Muscle of arm (tissue), 1 donor: ENCODE measurements at regions not wholly inside any gene's neighbourhood (a gene's known extent, or its start where the extent isn't known, plus 50 kb on each side); places are given as distances from the start of the nearest gene placed in this dataset.

Experiments used
- DNase-seq: peaks from one replicate; pipeline ENCODE4 v3.0.0-alpha.2; 2013

- DNase-seq, result no peak
These were observed 353.5 kb downstream of the FBXO8 start for GRCh38 chr4:173929921-173930320.

GRCh38 chr4:173924561-173924960, 358.9 kb downstream of the FBXO8 start:
- no peak for DNase-seq

- no peak for DNase-seq
These were observed 363.6 kb downstream of the FBXO8 start for GRCh38 chr4:173919861-173920260.

- DNase-seq, result no peak
These were observed 364.3 kb downstream of the FBXO8 start for GRCh38 chr4:173919196-173919595.

DNA sequence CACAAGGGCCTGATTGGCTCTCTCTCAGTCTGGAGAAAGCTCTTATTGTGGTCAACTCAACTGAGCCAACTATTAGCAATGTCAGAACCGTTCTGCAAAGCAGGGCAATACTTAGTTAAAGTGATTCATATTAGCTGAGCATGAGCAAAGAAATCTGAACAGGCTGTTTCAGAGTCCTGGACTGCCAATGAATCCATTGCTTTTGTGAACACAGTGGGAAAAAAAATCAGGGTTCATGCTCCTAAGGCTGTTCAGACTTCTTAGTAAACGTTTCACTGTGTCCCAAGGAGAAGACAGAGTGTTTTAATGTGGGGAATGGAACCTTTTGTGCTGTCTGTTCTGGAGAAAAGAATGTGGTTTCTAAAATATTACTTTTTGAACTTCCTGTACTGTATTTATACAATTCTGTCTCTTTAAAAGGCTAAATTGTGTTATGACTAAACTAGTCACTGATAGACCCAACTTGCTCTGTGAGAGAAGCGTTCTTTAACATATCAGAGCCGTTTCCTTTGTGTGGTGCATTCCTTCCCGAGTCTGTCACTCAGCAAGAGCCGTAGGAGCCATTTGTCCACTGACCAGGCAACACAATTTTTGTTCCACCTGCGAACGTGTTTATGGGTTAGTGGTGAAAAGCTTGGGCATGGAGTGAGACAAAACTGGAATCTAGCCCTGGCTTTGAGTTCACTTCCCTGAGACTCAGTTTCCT, 366.1 kb downstream of the FBXO8 start:
- no peak for DNase-seq

DNA sequence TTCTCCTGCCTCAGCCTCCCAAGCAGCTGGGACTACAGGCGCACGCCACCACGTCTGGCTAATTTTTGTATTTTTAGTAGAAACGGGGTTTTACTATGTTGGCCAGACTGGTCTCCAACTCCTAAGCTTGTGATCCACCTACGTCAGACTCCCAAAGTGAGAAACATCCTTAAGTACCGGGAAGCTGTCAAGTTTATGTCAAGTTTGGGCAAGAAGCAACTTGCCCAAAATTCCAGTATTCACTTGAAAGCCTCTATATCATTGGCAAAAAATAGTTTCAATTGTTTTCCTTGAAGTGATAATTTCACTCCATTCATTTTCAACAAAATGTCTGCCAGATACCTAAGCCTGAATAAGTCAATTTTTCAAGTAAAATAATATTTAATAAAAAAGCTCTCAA, 370.0 kb downstream of the FBXO8 start:
- no peak for DNase-seq

DNA sequence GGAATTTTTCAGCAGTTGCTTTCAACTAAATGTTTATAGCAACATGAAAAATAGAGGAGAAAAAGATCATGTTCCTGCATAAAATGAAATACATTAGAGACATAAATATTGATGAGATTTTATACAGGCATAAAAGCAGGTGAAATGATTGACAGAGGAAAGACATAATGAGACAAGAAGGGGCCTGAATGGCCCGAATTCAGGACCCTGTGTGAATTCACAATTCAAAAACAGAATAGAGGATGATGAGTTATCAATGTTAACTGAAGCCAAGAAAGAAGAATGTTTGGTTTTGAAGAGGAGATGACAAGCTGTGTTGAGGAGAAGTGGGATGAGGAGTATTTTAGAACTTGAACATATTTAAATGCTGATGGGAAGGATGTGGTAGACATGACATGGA, 371.1 kb downstream of the FBXO8 start:
- no peak for DNase-seq

DNA sequence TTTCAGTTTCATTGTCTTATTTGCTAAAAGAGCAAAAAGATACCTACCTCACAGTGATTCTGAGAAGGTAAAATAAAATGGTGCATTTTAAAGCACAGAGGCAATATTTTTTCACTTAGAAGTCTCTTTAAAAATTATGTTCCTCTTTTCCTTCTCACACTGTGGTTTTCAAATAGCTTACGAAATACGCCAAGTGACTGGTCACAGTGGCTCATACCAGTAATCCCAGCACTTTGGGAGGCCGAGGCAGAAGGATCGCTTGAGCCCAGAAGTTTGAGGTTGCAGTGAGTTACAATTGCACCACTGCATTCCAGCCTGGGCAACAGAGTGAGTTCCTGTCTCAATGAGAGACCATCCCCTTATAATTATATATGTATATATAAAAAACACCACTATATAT, 372.6 kb downstream of the FBXO8 start:
- DNase-seq, result no peak

GRCh38 chr4:173909294-173909693, 374.2 kb downstream of the FBXO8 start:
- DNase-seq, result no peak

DNA sequence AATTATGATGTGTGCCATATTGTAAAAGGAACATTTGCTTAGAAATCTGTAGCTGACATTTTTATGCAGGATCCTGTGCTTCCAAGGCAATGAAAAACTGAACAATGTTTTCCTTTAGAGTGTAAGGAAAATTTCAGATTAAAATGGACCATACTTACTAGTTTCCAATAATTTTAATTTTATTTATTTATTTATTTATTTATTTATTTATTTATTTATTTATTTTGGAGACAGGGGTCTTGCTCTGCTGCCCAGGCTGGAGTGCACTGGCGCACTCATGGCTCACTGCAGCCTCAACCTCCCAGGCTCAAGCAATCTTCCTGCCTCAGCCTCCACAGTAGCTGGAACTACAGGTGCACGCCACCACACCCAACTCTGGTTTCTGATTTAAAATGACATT, 369.8 kb upstream of the HAND2 start:
- DNase-seq, result no peak

- no peak for DNase-seq
These were observed 361.0 kb upstream of the HAND2 start for GRCh38 chr4:173891072-173891471.

- no peak for DNase-seq
These were observed 353.8 kb upstream of the HAND2 start for GRCh38 chr4:173883821-173884220.

GRCh38 chr4:173880897-173881296, 350.9 kb upstream of the HAND2 start:
- DNase-seq, result no peak

DNA sequence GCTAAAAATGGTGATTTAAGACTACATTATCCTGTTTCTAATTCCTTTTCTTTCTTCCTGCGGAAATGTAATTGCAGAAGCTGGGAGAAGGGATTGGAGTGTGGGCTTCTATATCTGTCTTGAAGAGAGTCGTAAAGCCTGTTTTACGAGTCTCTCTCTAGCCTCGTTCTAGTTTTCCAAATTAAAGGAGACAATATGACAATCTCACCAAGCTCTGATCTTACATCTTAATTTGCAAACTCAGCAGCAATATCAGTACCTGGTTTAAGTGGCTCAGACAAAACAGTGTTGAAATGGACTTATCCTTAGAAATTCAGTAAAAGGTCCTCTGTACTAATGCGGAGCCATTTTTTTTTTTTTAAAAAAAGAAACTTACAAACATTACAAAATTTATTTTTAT, 349.5 kb upstream of the HAND2 start:
- no peak for DNase-seq

- DNase-seq, result no peak
These were observed 348.7 kb upstream of the HAND2 start for GRCh38 chr4:173878701-173879100.

DNA sequence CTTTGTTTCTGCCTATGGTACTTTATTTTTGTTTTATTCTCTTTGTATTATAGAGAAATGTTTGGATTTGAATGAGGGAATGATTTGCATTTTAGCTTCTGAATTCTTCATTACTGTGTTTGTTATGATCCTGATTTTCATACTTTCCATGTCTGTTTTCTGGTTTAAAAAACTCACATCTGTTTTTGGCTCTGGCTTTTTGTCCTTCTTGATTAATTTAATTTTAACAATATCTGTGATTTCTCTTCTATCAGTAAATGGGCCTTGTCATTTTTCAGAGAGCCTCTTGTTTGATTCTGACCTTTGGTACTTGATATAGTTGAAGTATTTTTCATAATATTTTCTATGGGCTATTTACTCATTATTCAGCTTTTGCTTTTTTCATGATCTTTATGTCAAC, 341.6 kb upstream of the HAND2 start:
- DNase-seq, result no peak

DNA sequence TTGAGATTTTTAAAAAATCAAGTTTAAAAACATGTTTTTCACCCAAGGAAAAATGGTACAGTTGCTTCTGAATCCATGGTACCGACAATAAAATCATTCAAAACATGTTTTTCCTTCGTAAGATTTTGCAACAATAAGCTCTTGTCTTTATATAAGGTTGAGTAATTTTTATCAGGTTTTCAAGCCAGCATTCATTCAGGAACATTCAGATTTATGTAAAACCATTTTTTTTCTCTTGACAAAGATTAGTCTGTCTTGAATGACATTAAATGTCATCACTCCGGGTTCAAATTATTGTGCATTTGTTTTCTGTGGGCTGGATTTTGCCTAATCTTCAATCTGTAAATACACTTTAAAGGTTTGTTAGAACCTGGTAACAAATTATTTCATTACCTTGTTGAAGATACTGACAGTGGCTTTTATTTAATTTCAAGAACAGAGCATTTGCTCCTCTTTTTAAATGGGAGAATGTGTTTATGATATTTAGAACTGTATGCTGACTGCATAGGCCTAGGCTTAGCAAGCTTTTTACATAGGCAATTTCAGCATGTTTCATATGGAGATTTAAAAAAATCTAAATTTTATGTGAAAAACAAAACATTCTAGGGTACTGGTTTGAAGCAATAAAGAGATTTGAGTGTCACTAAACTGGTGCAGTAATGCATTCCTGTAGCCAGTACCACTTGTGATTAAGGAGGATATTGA, 336.4 kb upstream of the HAND2 start:
- no peak for DNase-seq

- DNase-seq, result no peak
These were observed 332.7 kb upstream of the HAND2 start for GRCh38 chr4:173862754-173863153.

DNA sequence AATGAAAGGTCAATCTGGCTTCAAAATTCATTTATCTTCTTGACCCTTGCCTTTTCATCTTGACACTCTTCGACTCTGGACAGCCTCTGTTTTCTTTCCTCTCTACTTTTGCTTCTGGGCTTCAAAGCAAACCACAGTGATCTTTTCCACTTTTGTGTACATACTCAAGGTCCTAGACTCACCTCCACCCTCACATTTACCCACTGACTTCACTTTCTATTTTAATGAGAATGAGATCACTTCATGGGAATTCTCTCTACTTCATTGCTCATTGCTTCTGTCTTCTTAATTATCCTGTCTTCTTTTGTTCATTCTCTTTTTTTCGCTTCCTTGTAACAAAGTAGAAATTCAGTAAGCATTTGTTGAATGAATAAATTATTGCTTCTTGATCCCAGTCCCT, 330.1 kb upstream of the HAND2 start:
- no peak for DNase-seq

DNA sequence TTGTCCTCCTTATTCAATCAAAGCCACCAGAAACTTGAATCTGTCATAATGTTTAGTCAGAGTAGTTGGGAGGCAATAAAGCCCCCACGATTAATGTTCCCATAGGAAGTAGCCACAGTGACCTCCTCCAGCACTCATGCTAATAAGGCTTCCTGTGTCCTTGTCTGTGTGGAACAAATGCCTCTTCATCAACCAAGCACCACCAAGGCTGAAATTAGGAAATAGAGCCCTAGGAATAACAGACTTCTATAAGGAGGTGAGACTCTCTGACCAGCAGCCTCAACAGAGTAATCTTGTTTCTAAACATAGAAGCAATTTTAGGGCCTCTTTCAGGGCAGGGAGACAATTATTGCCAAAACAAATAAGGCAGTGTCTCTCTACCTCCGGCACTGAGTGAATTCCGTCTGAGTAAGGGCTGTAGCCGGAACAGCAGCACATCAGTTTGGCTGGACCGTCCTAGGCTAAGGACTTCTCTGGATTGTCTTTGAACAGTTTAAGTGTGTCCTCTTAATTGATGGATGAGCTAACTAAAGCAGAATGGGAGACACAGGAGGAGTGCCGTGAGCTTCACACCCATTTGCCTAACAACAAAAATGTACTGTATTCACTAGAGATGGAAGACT, 329.2 kb upstream of the HAND2 start:
- no peak for DNase-seq

DNA sequence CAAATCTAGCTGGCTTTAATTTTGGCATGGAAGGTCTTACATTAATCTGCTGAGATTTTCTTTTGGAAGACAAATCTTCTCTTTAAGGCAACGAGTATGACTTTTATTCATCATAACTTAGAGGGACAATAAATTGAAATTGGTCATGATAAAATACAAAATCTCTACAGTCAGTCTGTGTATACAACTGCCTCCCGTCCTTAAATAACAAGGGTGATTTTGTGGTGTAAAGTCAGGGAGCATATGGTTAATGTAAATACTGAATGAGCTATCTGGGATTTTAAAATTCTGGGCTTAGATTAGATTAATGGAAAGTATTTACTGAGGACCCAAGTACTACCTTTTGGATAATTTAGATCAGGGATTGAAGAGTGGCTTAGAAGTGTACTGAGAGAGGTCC, 328.4 kb upstream of the HAND2 start:
- DNase-seq, result no peak

DNA sequence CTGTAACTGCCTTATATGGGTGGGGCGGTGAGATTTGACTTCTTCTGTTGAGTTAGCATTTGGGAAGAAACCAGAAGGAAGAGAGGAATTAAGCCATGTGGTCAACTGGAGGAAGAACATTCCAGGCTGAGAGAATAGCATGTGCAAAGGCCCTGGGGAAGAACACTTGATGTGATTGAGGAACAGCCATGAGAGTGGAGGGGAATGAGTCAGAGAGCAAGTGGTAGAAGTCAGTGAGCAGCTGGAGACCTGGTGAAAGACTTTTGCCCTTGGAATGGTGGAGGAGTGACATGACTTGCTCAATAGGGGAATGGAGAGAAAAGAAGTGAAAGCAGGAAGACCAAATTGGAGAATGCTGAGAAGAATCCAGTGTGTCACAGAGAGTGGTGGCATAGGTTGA, 327.8 kb upstream of the HAND2 start:
- DNase-seq, result no peak

GRCh38 chr4:173855015-173855414, 325.0 kb upstream of the HAND2 start:
- DNase-seq, result no peak
